Natural killer cell (primary cell): ENCODE measurements at regions not wholly inside any gene's neighbourhood (a gene's known extent, or its start where the extent isn't known, plus 50 kb on each side); places are given as distances from the start of the nearest gene placed in this dataset.

Source experiments
- ATAC-seq, 3 donors: fragments of 150-1000 bp in 2 of 3; fragments of 200-7000 bp in 1 of 3; cut with Tn5 transposase; 1 replicate in 1 of 3; 2 replicates in 2 of 3; pipeline ENCODE4 v1.10.0; 2021; ENCODE audit warnings: mild to moderate bottlenecking in 2 of 3, moderate library complexity in 2 of 3
- DNase-seq, 2 donors: peaks; one replicate each; pipeline versions ENCODE4 v3.0.0 to v3.0.0-alpha.2; 2013 to 2021; ENCODE audit warnings: mixed read lengths in 1 of 2
- H3K27ac ChIP-seq: one replicate; pipeline ENCODE4 v1.5.1; 2013; ENCODE audit warnings: mild to moderate bottlenecking, low read length
- H3K27me3 ChIP-seq: one replicate; pipeline ENCODE4 v1.6.1; 2013; ENCODE audit warnings: low read length; ENCODE audit not compliant: control insufficient read depth, insufficient read depth
- H3K36me3 ChIP-seq: one replicate; pipeline ENCODE4 v1.6.1; 2013; ENCODE audit warnings: low read length; ENCODE audit not compliant: control insufficient read depth, insufficient read depth
- H3K4me1 ChIP-seq: one replicate; pipeline ENCODE4 v1.6.1; 2013; ENCODE audit warnings: low read length; ENCODE audit not compliant: control insufficient read depth, insufficient read depth
- H3K4me3 ChIP-seq: one replicate; pipeline ENCODE4 v1.5.1; 2013; ENCODE audit warnings: low read length
- H3K9me3 ChIP-seq: one replicate; pipeline ENCODE4 v1.6.1; 2013; ENCODE audit warnings: low read length; ENCODE audit not compliant: control insufficient read depth, insufficient read depth
- H3K27ac Mint-ChIP-seq, 2 donors: one replicate each; pipeline ENCODE4 v1.8.0; 2022; ENCODE audit warnings: mild to moderate bottlenecking in 2 of 2, mixed read lengths in 2 of 2, moderate library complexity in 1 of 2
- H3K27me3 Mint-ChIP-seq, 2 donors: one replicate each; pipeline ENCODE4 v1.8.0; 2022; ENCODE audit warnings: low read depth in 2 of 2, mixed read lengths in 2 of 2
- H3K36me3 Mint-ChIP-seq: one replicate; pipeline ENCODE4 v1.8.0; 2022; ENCODE audit warnings: mixed read lengths
- H3K4me1 Mint-ChIP-seq, 2 donors: one replicate each; pipeline ENCODE4 v1.8.0; 2022; ENCODE audit warnings: mixed read lengths in 2 of 2
- H3K4me3 Mint-ChIP-seq: one replicate; pipeline ENCODE4 v1.8.0; 2022; ENCODE audit warnings: mild to moderate bottlenecking, moderate library complexity, mixed read lengths
- H3K9me3 Mint-ChIP-seq, 2 donors: one replicate each; pipeline ENCODE4 v1.8.0; 2022; ENCODE audit warnings: mixed read lengths in 2 of 2
- CTCF ChIP-seq: fragments of 200-600 bp; IDR thresholded peaks from one replicate; pipeline ENCODE4 v1.8.0; 2022; ENCODE audit warnings: antibody characterized with exemption
- WGBS: methylation state at CpG from one replicate; pipeline ENCODE4 v1.1.7; 2013; ENCODE audit warnings: missing lambda C conversion rate; ENCODE audit not compliant: insufficient coverage; 5-methylcytosine and 5-hydroxymethylcytosine counted together
- intact Hi-C: fragments of 100-400 bp; cut with micrococcal nuclease; formaldehyde crosslinking; loops from one replicate; pipeline ENCODE4 v1.14.2; 2022

DNA sequence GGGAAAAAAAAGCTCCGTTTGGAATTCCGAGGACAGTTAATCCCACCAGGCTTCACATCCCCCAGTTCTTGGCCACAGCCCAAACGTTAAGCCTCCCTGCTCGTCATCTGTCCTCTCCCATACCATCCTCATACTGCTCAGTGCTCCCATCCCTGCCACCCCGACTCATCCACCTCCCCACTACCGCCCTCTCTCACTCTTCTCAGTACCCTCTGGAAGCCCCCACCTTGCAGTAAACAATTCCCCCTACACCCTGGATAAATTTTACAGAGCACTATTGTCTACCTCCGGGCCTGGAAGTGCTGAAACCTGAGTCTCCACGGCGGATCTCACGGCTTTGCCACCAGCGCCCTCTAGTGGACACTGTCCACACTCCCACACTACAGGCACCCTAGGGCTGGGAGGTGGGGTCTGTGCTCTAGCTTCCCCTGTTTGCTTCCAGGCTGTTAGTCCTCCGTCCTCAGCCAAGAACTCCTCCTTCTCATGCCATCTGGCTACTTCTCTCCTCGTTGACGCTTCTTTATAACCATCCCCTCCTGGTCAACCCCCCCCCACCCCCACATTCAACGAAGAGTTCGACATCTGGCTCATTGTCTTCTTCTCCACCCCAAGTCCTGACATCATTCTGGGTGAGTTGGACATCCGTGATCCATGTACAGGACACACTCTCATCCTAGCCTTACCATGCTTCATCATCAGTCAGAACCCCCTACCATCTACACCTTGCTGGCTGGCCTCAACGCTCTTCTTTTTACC, 54.5 kb downstream of the RTL9 start:
- Mint-ChIP-seq H3K27me3 (peaks cover 3 to 28% of the 10 kb centered on the region in 2 donors), H3K9me3 (no peaks in the 10 kb centered on the region), H3K27ac (no peak overlapping the region), H3K36me3 (no peaks in the 10 kb centered on the region), H3K4me1 (peaks cover 0 to 11% of the 10 kb centered on the region in 2 donors), H3K4me3 (no peak overlapping the region)
- 29% methylated on average over 12 of the region's 18 CpGs for WGBS
- H3K4me1 ChIP-seq: peaks cover 5% of the 10 kb centered on the region
- no peak overlapping the region for H3K27ac ChIP-seq
- ATAC-seq (peak; percentile 75 to 94 (median 76)), DNase-seq (peak; percentile 45 to 82)
- no peaks in the 10 kb centered on the region for H3K27me3 ChIP-seq
- H3K9me3 ChIP-seq: no peaks in the 10 kb centered on the region
- H3K36me3 ChIP-seq: no peaks in the 10 kb centered on the region
- peak; percentile 60 for TF ChIP-seq CTCF
- intact Hi-C loops: no loop called here
- no peak overlapping the region for H3K4me3 ChIP-seq

DNA sequence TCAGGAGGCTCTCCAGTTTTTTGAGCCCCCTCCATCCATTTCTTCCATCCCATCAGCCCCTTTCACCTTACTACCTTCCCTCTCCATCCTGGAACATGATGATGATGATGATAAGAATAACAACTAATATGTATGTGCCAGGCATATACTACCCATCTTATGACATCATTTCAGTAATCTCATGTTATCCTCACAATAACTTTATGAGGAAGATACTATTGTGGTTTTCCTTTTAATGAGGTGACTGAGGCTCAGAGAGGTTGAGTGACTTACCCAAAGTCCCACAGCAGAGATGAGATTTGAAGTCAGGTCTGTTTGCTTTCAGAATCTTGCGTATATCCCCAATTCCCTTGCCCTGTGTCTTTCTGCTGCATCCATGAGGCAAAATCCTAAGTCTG, 55.1 kb downstream of the RTL9 start:
- no peak for TF ChIP-seq CTCF
- intact Hi-C loops: no loop called here
- H3K27ac Mint-ChIP-seq: no peak overlapping the region
- Histone ChIP-seq H3K27me3 (no peaks in the 10 kb centered on the region), H3K27ac (no peak overlapping the region), H3K4me1 (peaks cover 5% of the 10 kb centered on the region), H3K9me3 (no peaks in the 10 kb centered on the region), H3K4me3 (no peak overlapping the region), H3K36me3 (no peaks in the 10 kb centered on the region)
- ATAC-seq (no peak), DNase-seq (no peak)
- H3K27me3 Mint-ChIP-seq: peaks cover 3 to 26% of the 10 kb centered on the region in 2 donors
- no peaks in the 10 kb centered on the region for H3K9me3 Mint-ChIP-seq
- 90% methylated on average over 1 of the region's 1 CpG for WGBS
- peaks cover 0 to 11% of the 10 kb centered on the region in 2 donors for H3K4me1 Mint-ChIP-seq
- H3K36me3 Mint-ChIP-seq: no peaks in the 10 kb centered on the region
- H3K4me3 Mint-ChIP-seq: no peak overlapping the region

- TF ChIP-seq CTCF: no peak
- Histone ChIP-seq H3K36me3 (no peaks in the 10 kb centered on the region), H3K9me3 (no peaks in the 10 kb centered on the region), H3K4me1 (peaks cover 5% of the 10 kb centered on the region), H3K4me3 (no peak overlapping the region), H3K27ac (no peak overlapping the region), H3K27me3 (no peaks in the 10 kb centered on the region)
- Mint-ChIP-seq H3K27me3 (peaks cover 5 to 29% of the 10 kb centered on the region in 2 donors), H3K27ac (no peak overlapping the region), H3K36me3 (no peaks in the 10 kb centered on the region), H3K9me3 (no peaks in the 10 kb centered on the region), H3K4me1 (peaks cover 0 to 11% of the 10 kb centered on the region in 2 donors), H3K4me3 (no peak overlapping the region)
- intact Hi-C loops: no loop called here
- 54% methylated on average over 2 of the region's 3 CpGs for WGBS
- DNase-seq (no peak), ATAC-seq (no peak)
These were observed 55.6 kb downstream of the RTL9 start for GRCh38 chrX:110414273-110414672.
